Prostate gland (tissue), 2 donors: ENCODE measurements at regions not wholly inside any gene's neighbourhood (a gene's known extent, or its start where the extent isn't known, plus 50 kb on each side); places are given as distances from the start of the nearest gene placed in this dataset.

Experiments used
- CTCF ChIP-seq, 4 experiments: fragments of 200-600 bp in 2 of 4; fragments of 450-650 bp in 2 of 4; sonication (generic) in 2 of 4; IDR thresholded peaks; 1 replicate in 3 of 4; 2 replicates in 1 of 4; pipeline ENCODE4 v1.5.1; 2016 to 2019; ENCODE audit warnings: antibody characterized with exemption in 4 of 4, mild to moderate bottlenecking in 2 of 4, moderate library complexity in 2 of 4
- POLR2A ChIP-seq: fragments of 450-650 bp; IDR thresholded peaks from one replicate; pipeline ENCODE4 v1.6.1; 2016; ENCODE audit warnings: antibody characterized with exemption, mild to moderate bottlenecking

GRCh38 chr12:89824822-89825221 is 116.2 kb upstream of the ATP2B1 start:
- no peak for TF ChIP-seq CTCF (IDR thresholded peaks at IDR 0.05)
- TF ChIP-seq POLR2A: no peak
